ENCODE measurements at regions not wholly inside any gene's neighbourhood (a gene's known extent, or its start where the extent isn't known, plus 50 kb on each side); places are given as distances from the start of the nearest gene placed in this dataset.

GRCh38 chr2:193935114-193935513 is 1721.9 kb upstream of the SLC39A10 start:
- intact Hi-C loops (cut with DNase I) = no loop called here
- no peak for DNase-seq
- no peak for ATAC-seq (ENCODE audit: poor library complexity)

GRCh38 chr2:193929131-193929530 is 1727.9 kb upstream of the SLC39A10 start:
- DNase-seq = no peak
- intact Hi-C loops (cut with DNase I) = no loop called here
- ATAC-seq (ENCODE audit: poor library complexity) = no peak

- intact Hi-C loops (cut with DNase I) = no loop called here
- DNase-seq = no peak
- no peak for ATAC-seq (ENCODE audit: poor library complexity)
These were observed 1712.8 kb upstream of the TMEFF2 start for GRCh38 chr2:193907561-193907960.

DNA sequence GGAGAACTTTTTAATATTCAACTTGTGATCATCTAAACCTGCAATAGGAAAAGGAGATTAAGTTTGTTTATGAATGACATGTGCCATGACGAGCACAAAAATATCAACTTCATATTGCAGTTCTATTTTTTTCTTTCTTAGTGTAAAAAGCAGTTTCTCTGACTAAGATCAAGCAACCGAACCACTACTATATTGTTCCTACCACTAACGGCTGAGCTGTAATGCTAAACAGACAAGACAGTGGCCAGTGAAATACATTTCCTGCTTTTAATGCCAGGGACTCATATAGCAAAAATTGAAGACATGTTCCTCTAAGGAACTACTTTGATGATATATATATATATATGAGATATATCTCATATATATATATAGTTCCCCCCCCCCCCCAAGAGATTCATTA is 1705.6 kb upstream of the TMEFF2 start:
- ATAC-seq (ENCODE audit: poor library complexity) = no peak
- intact Hi-C loops (cut with DNase I) = no loop called here
- DNase-seq = no peak

DNA sequence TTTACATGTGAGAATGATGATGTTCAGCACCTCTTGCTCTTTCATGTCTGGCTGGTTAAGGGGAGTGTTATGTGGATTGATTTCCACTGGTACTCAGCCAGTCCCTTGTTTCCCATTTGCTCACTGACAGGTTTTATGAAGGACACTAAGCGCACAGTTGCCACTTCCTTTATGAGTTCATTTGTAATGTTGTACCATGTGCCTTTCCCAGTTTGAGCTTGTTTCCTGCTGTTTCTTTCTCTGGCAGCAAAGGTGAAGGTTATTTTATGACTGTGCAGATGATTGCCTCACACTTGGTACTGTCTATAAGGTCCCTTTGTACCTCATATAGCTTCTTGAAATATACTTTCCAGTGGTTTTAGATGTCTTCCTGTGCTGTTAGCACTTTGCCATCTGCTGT is 1700.5 kb upstream of the TMEFF2 start:
- ATAC-seq (ENCODE audit: poor library complexity) = no peak
- DNase-seq = no peak
- intact Hi-C loops (cut with DNase I) = no loop called here

DNA sequence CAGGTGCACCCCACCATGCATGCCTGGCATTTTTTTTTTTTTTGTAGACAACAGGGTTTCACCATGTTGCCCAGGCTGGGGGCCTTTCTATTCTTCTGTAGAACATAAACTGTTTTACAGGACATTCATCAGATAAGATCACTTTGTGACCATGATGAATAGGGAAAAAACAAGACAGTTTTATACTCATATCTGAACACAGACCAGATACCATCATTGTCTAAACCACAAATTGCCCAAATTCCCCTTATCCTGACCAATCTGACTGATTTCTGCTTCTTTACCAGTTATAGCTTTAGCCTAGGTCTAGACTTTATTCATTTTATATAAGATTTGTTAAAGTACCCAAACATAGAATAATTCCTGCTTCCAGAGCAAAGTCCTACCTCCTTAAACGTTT is 1699.3 kb upstream of the TMEFF2 start:
- DNase-seq = no peak
- no peak for ATAC-seq (ENCODE audit: poor library complexity)
- intact Hi-C loops (cut with DNase I) = no loop called here

GRCh38 chr2:193891023-193891422 is 1696.3 kb upstream of the TMEFF2 start:
- ATAC-seq (ENCODE audit: poor library complexity) (no peak), DNase-seq (no peak)
- intact Hi-C loops (cut with DNase I) = no loop called here

- DNase-seq (no peak), ATAC-seq (ENCODE audit: poor library complexity) (no peak)
- intact Hi-C loops (cut with DNase I) = no loop called here
These were observed 1690.7 kb upstream of the TMEFF2 start for GRCh38 chr2:193885419-193885818.

GRCh38 chr2:193883820-193884219 is 1689.1 kb upstream of the TMEFF2 start:
- DNase-seq = no peak
- intact Hi-C loops (cut with DNase I) = no loop called here
- ATAC-seq (ENCODE audit: poor library complexity) = no peak

DNA sequence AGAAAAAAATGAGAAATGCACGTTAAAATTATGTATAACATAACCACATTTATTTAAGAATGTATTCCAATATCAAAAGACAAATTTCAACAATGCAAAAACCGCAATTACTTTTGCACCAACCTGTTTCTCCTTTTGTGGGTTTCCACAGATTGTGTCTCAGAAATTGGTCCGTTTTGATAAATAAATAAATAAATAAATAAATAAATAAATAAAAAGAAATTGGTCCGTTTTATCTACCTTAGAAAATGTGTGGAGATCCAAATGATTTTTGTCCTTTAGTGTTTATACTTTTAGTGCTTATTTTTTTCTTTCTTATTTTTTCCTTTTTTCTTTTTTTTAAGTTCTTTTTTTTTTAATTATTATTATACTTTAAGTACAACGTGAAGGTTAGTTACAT is 1682.2 kb upstream of the TMEFF2 start:
- intact Hi-C loops (cut with DNase I) = no loop called here
- ATAC-seq (ENCODE audit: poor library complexity) = no peak

DNA sequence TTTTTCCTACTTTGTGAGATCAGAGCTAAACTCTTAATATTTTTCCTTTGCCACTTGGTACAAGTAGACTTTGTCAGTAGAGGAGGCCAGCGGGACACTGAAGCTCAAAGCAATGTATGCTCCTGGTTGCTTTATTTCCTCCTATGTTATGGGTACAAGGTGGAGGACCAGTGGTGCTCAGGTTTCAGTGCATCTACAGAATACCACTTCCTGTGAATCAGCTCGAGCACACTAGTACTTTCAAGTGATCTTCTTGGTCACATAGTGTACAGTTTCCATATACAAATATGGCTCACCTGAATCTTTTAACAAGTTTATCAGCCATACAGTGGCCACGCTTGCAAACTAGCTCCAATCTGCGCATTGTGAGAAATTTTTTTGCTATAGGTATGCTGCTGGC is 1674.8 kb upstream of the TMEFF2 start:
- no peak for DNase-seq
- intact Hi-C loops (cut with DNase I) = no loop called here
- no peak for ATAC-seq (ENCODE audit: poor library complexity)

More for the DNA sequence above, 1682.2 kb upstream of the TMEFF2 start:
- DNase-seq = no peak

GRCh38 chr2:193868833-193869232 is 1674.1 kb upstream of the TMEFF2 start:
- ATAC-seq (ENCODE audit: poor library complexity) (no peak), DNase-seq (no peak)
- intact Hi-C loops (cut with DNase I) = no loop called here

GRCh38 chr2:193868132-193868531 is 1673.4 kb upstream of the TMEFF2 start:
- no peak for ATAC-seq (ENCODE audit: poor library complexity)
- intact Hi-C loops (cut with DNase I) = no loop called here
- no peak for DNase-seq

DNA sequence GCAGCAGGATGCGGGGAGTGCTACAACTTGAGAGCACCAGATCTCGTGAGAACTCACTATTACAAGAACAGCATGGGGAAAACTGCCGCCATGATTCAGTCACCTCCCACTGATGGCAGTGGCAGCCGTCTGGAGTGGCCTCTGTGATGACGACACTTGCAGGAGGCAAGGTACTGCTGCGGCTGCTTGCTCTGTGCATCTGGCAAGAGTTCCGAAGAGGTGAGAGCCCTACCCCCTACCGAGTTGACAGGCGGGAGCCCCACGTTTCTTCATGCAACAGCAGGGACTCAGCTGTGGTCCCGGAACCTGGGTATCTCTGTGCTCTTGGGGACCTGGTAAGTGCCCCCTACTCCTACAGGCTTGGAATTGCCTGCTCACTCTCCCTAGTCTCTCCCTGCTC is 1672.7 kb upstream of the TMEFF2 start:
- DNase-seq (no peak), ATAC-seq (ENCODE audit: poor library complexity) (no peak)
- intact Hi-C loops (cut with DNase I) = no loop called here

DNA sequence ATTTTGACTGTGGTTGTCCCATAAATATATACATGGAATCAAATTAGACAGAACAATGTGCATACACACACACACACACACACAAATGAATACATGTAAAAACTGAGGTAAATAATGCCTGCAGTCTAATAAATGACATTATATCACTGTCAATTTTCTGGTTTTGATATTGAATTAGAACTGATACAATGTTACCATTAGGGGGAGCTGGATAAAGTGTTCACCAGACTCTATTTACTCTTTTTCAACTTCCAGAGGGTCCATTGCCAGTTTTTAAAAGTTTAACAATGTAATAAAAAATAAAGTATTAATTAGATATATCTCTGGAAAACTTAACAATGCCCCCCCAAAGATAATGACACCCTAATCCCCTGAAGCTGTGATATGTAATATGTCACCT is 1666.8 kb upstream of the TMEFF2 start:
- DNase-seq (no peak), ATAC-seq (ENCODE audit: poor library complexity) (no peak)
- intact Hi-C loops (cut with DNase I) = no loop called here

DNA sequence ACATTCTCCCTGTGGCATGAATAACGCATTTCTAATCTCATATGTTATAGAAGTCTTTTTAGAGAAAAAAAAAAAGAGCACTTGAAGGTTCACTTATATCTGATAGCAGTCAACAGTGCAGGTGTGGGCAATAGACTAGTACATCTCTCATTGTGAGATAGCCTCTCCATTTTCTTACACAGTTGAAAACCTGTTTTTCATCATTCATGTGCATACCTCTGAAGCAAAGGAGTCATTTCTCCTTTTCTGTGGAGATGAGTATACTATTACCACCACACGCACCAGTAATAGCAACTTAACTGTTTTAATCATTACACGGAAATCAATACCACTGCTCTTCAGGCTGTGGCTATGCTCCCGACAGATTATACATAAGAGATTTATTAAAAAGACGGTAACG is 1653.3 kb upstream of the TMEFF2 start:
- ATAC-seq (ENCODE audit: poor library complexity) (no peak), DNase-seq (no peak)
- intact Hi-C loops (cut with DNase I) = no loop called here

- DNase-seq (no peak), ATAC-seq (ENCODE audit: poor library complexity) (no peak)
- intact Hi-C loops (cut with DNase I) = no loop called here
These were observed 1652.4 kb upstream of the TMEFF2 start for GRCh38 chr2:193847130-193847529.

GRCh38 chr2:193845604-193846003 is 1650.9 kb upstream of the TMEFF2 start:
- intact Hi-C loops (cut with DNase I) = no loop called here
- ATAC-seq (ENCODE audit: poor library complexity) = no peak
- no peak for DNase-seq

- ATAC-seq (ENCODE audit: poor library complexity) = no peak
- no peak for DNase-seq
- intact Hi-C loops (cut with DNase I) = no loop called here
These were observed 1648.9 kb upstream of the TMEFF2 start for GRCh38 chr2:193843675-193844074.

DNA sequence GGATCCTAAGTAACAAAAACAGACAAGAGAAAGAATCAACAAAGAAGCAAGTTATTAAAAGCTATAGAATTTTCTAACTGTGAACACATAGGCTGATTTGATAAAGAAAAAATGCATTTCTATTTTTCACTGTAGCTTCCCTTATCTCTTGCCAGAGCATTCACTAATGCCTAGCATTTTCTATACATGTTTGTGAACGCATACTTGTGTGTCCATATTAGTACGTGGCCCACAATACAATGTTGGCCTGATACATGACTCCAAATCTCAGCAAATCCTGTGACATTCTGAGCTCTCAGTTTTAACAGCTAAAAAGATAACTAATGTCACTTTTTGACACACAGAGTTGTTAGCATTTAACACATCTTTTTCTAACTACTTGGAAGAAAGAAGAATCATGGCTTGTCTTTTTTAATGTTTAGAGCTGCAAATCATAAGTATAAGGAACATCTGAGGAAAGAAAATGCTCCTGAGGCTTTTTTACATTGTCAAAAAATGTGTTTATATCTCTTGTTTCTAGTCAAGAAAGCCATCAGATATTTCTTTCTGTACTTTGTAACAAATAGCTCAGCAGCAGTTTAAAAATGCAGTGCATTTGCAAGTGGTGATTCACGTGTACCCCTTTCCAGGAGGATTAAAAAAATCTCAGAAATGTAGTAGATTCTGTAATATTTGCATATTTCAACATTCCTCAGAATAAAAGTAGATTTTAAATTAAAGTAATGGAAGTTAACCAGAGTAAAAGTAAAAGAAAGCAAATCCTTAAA is 1646.8 kb upstream of the TMEFF2 start:
- DNase-seq (no peak), ATAC-seq (ENCODE audit: poor library complexity) (no peak)
- intact Hi-C loops (cut with DNase I) = no loop called here

- ATAC-seq (ENCODE audit: poor library complexity) = no peak
- intact Hi-C loops (cut with DNase I) = no loop called here
- DNase-seq = no peak
These were observed 1642.5 kb upstream of the TMEFF2 start for GRCh38 chr2:193837111-193837738.
